ENCODE measurements at regions not wholly inside any gene's neighbourhood (a gene's known extent, or its start where the extent isn't known, plus 50 kb on each side); places are given as distances from the start of the nearest gene placed in this dataset.

- no peaks in the 10 kb centered on the region for H3K36me3 Mint-ChIP-seq (ENCODE audit: low read depth)
- ChIA-PET POLR2A (no interaction called here), CTCF (no interaction called here)
- TF ChIP-seq CTCF (IDR thresholded peaks at IDR 0.05), result no peak
- ATAC-seq (no peak), DNase-seq (no peak)
- H3K4me3 Mint-ChIP-seq, result no peak overlapping the region
- intact Hi-C loops (cut with micrococcal nuclease), result no loop called here
- H3K9me3 Mint-ChIP-seq, result peaks cover 2% of the 10 kb centered on the region
- no peak overlapping the region for H3K27ac Mint-ChIP-seq
- H3K27me3 Mint-ChIP-seq, result no peaks in the 10 kb centered on the region
- H3K4me1 Mint-ChIP-seq (ENCODE audit: low read depth), result no peaks in the 10 kb centered on the region
These were observed 417.4 kb downstream of the TBC1D32 start for GRCh38 chr6:120916844-120917243.

- no peak for TF ChIP-seq CTCF (IDR thresholded peaks at IDR 0.05)
- intact Hi-C loops (cut with micrococcal nuclease), result no loop called here
- Mint-ChIP-seq H3K27ac (no peak overlapping the region), H3K4me3 (no peak overlapping the region), H3K36me3 (ENCODE audit: low read depth) (no peaks in the 10 kb centered on the region), H3K4me1 (ENCODE audit: low read depth) (no peaks in the 10 kb centered on the region), H3K9me3 (peaks cover 2% of the 10 kb centered on the region), H3K27me3 (no peaks in the 10 kb centered on the region)
- ATAC-seq (no peak), DNase-seq (no peak)
- CTCF ChIA-PET, result no interaction called here
- POLR2A ChIA-PET, result no interaction called here
These were observed 420.8 kb downstream of the TBC1D32 start for GRCh38 chr6:120913486-120913885.

GRCh38 chr6:120908767-120909166 lies 425.5 kb downstream of the TBC1D32 start:
- intact Hi-C loops (cut with micrococcal nuclease), result no loop called here
- CTCF ChIA-PET, result no interaction called here

GRCh38 chr6:120903836-120904235 lies 430.4 kb downstream of the TBC1D32 start:
- intact Hi-C loops (cut with micrococcal nuclease), result no loop called here
- H3K36me3 Mint-ChIP-seq (ENCODE audit: low read depth), result no peaks in the 10 kb centered on the region
- DNase-seq (no peak), ATAC-seq (no peak)
- H3K4me1 Mint-ChIP-seq (ENCODE audit: low read depth), result no peaks in the 10 kb centered on the region
- H3K9me3 Mint-ChIP-seq, result no peaks in the 10 kb centered on the region
- H3K27ac Mint-ChIP-seq, result no peak overlapping the region
- POLR2A ChIA-PET, result no interaction called here
- no peak for TF ChIP-seq CTCF (IDR thresholded peaks at IDR 0.05)
- H3K27me3 Mint-ChIP-seq, result no peaks in the 10 kb centered on the region
- CTCF ChIA-PET, result interaction anchor here (1.0 kb wide), 1 partner anchor 12 kb away, joined by 3 read pairs; no protein-coding TSS in a partner anchor
- no peak overlapping the region for H3K4me3 Mint-ChIP-seq

More at GRCh38 chr6:120908767-120909166, 425.5 kb downstream of the TBC1D32 start:
- ATAC-seq (no peak), DNase-seq (no peak)
- H3K9me3 Mint-ChIP-seq, result no peaks in the 10 kb centered on the region
- TF ChIP-seq CTCF (IDR thresholded peaks at IDR 0.05), result no peak
- H3K4me1 Mint-ChIP-seq (ENCODE audit: low read depth), result no peaks in the 10 kb centered on the region
- no peaks in the 10 kb centered on the region for H3K27me3 Mint-ChIP-seq
- POLR2A ChIA-PET, result no interaction called here
- no peaks in the 10 kb centered on the region for H3K36me3 Mint-ChIP-seq (ENCODE audit: low read depth)
- H3K4me3 Mint-ChIP-seq, result no peak overlapping the region
- H3K27ac Mint-ChIP-seq, result no peak overlapping the region

- no peak overlapping the region for H3K27ac Mint-ChIP-seq
- intact Hi-C loops (cut with micrococcal nuclease), result no loop called here
- H3K9me3 Mint-ChIP-seq, result no peaks in the 10 kb centered on the region
- no peak for TF ChIP-seq CTCF (IDR thresholded peaks at IDR 0.05)
- H3K4me3 Mint-ChIP-seq, result no peak overlapping the region
- no peaks in the 10 kb centered on the region for H3K36me3 Mint-ChIP-seq (ENCODE audit: low read depth)
- H3K4me1 Mint-ChIP-seq (ENCODE audit: low read depth), result no peaks in the 10 kb centered on the region
- ChIA-PET POLR2A (no interaction called here), CTCF (no interaction called here)
- no peaks in the 10 kb centered on the region for H3K27me3 Mint-ChIP-seq
- ATAC-seq, result no peak
- DNase-seq, result no peak
These were observed 434.3 kb downstream of the TBC1D32 start for GRCh38 chr6:120899932-120900331.

All from activated CD8-positive, alpha-beta T cell treated with anti-CD3 and anti-CD28 coated beads for 36 hours (primary cell).